GM13977 (cell line): ENCODE measurements at regions not wholly inside any gene's neighbourhood (a gene's known extent, or its start where the extent isn't known, plus 50 kb on each side); places are given as distances from the start of the nearest gene placed in this dataset.

ENCODE experiments used
- DNase-seq: peaks from one replicate; pipeline ENCODE4 v3.0.0; 2012; ENCODE audit warnings: low spot score
- in situ Hi-C: fragments of 300-500 bp; cut with MboI; formaldehyde crosslinking; loops from one replicate; pipeline ENCODE4 v1.12.0; 2022; ENCODE audit warnings: low sequenced_read_pairs, low pct_unique_long_range_greater_than_20kb, mixed read lengths, inconsistent platforms; ENCODE audit not compliant: unreplicated experiment
- TF ChIP-seq, protein P1 (sequence below): IDR thresholded peaks from 2 replicates; pipeline ENCODE4 v1.5.1; 2012; ENCODE audit warnings: mild to moderate bottlenecking, control low read depth; ENCODE audit not compliant: insufficient read depth; ENCODE audit errors: extremely low read depth, missing control alignments

DNA sequence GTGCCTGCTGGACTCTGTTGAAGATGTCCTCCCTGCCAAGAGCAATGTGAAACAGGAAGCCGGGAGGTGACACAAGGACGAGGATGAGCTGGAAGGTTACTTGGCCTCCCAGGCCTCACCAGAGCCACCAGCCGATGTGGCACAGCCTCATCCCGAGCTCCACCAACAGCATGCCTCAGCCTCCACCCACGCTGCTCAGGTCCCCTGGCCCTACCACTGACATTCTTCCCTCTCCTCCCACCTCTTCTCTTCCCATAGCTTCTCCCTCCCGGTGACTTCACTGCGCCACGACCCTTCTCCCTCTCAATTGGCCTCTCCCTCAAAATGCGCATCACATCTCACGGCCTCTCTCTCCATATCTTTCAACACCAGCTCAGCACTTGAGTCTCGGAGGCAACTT lies 249.9 kb downstream of the SKAP2 start:
- DNase-seq: no peak
- TF ChIP-seq, protein P1, sequence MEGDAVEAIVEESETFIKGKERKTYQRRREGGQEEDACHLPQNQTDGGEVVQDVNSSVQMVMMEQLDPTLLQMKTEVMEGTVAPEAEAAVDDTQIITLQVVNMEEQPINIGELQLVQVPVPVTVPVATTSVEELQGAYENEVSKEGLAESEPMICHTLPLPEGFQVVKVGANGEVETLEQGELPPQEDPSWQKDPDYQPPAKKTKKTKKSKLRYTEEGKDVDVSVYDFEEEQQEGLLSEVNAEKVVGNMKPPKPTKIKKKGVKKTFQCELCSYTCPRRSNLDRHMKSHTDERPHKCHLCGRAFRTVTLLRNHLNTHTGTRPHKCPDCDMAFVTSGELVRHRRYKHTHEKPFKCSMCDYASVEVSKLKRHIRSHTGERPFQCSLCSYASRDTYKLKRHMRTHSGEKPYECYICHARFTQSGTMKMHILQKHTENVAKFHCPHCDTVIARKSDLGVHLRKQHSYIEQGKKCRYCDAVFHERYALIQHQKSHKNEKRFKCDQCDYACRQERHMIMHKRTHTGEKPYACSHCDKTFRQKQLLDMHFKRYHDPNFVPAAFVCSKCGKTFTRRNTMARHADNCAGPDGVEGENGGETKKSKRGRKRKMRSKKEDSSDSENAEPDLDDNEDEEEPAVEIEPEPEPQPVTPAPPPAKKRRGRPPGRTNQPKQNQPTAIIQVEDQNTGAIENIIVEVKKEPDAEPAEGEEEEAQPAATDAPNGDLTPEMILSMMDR: no peak
- in situ Hi-C loops: no loop called here

DNA sequence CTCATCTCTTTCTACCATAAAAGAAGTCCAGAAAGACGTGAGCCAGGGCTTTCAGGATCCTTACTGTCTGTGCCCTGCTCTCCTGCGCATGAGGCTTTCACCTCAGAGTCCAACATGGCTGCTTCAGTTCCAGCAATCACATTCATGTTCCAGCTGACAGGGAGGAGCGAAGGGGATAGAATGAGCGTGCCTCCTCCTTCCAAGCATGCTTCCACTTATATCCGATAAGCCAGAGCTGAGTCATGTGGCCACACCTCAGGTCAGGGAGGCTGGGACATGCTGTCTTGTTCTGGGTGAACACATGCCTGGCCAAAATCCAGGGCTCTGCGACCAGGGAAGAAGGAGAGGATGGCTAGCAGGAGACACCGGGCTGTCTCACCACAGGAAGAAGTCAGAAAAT lies 248.2 kb downstream of the SKAP2 start:
- TF ChIP-seq, protein P1: no peak
- no peak for DNase-seq
- in situ Hi-C loops: no loop called here

DNA sequence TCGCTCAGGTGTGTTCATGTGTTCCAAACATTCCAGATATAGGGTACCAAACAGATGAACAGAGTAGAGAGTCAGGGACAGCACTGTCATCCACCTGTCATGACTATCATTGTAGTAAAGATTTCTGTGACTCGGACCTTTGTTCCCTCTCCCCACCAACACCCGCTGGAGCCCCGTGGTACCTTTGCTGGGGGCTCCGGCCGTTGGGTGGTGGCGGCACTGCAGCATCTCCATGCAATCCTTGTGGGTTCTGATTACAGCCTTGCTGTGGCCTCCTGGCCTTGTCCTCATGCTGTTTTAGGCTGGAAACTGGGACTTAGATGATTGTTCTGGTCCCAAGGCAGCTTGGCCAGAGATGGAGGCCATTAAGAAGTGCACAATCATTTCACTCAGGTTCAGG lies 247.3 kb downstream of the SKAP2 start:
- TF ChIP-seq, protein P1: no peak
- in situ Hi-C loops: no loop called here
- DNase-seq: no peak
